ENCODE measurements at regions not wholly inside any gene's neighbourhood (a gene's known extent, or its start where the extent isn't known, plus 50 kb on each side); places are given as distances from the start of the nearest gene placed in this dataset.

DNA sequence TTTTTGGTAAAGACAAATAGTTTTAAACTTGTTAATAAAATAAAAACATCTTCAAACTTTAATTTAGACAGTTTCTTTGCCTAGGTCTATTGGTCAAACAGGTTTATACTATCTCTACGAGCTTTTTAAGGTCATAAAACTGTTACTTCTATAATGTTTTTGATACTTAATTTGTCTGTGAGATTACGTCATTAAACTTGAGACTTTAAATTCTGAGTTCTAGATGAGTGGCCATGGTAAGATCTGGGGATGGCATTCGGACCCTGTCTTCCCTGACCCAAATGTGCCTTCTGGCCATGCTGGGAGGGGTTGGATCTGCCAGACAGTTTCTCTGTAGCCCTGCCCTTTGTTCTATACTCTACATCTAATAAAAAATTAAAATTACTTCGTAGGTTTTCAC, 497.8 kb downstream of the TMEM135 start:
- TF ChIP-seq, protein P1, sequence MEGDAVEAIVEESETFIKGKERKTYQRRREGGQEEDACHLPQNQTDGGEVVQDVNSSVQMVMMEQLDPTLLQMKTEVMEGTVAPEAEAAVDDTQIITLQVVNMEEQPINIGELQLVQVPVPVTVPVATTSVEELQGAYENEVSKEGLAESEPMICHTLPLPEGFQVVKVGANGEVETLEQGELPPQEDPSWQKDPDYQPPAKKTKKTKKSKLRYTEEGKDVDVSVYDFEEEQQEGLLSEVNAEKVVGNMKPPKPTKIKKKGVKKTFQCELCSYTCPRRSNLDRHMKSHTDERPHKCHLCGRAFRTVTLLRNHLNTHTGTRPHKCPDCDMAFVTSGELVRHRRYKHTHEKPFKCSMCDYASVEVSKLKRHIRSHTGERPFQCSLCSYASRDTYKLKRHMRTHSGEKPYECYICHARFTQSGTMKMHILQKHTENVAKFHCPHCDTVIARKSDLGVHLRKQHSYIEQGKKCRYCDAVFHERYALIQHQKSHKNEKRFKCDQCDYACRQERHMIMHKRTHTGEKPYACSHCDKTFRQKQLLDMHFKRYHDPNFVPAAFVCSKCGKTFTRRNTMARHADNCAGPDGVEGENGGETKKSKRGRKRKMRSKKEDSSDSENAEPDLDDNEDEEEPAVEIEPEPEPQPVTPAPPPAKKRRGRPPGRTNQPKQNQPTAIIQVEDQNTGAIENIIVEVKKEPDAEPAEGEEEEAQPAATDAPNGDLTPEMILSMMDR (IDR thresholded peaks at IDR 0.05), result no peak
- TF ChIP-seq POLR2A (IDR thresholded peaks at IDR 0.05), result no peak

All from lower leg skin (tissue), 3 donors.